LoVo (cell line): ENCODE measurements at regions not wholly inside any gene's neighbourhood (a gene's known extent, or its start where the extent isn't known, plus 50 kb on each side); places are given as distances from the start of the nearest gene placed in this dataset.

ENCODE experiments used
- DNase-seq: peaks from one replicate; pipeline ENCODE4 v3.0.0-alpha.2; 2016; ENCODE audit warnings: low spot score

- no peak for DNase-seq
Observed at GRCh38 chr20:6562111-6562510, 205.4 kb upstream of the BMP2 start.

- peak; percentile 5 for DNase-seq
Observed at GRCh38 chr20:6560978-6561377, 206.5 kb upstream of the BMP2 start.

GRCh38 chr20:6559791-6560190 is 207.7 kb upstream of the BMP2 start:
- no peak for DNase-seq

- no peak for DNase-seq
Observed at GRCh38 chr20:6558341-6558740, 209.1 kb upstream of the BMP2 start.

- no peak for DNase-seq
Observed at GRCh38 chr20:6533761-6534479, 233.6 kb upstream of the BMP2 start.

- DNase-seq, result no peak
Observed at GRCh38 chr20:6533351-6533750, 234.1 kb upstream of the BMP2 start.

- no peak for DNase-seq
Observed at GRCh38 chr20:6530779-6531315, 236.6 kb upstream of the BMP2 start.

GRCh38 chr20:6530254-6530653 is 237.2 kb upstream of the BMP2 start:
- no peak for DNase-seq

- DNase-seq, result no peak
Observed at GRCh38 chr20:6525447-6526303, 241.8 kb upstream of the BMP2 start.

- no peak for DNase-seq
Observed at GRCh38 chr20:6524305-6524704, 243.2 kb upstream of the BMP2 start.

GRCh38 chr20:6519556-6519955 is 247.9 kb upstream of the BMP2 start:
- peak; percentile 12 for DNase-seq

GRCh38 chr20:6515261-6515660 is 252.2 kb upstream of the BMP2 start:
- no peak for DNase-seq

GRCh38 chr20:6513599-6513998 is 253.9 kb upstream of the BMP2 start:
- no peak for DNase-seq

- no peak for DNase-seq
Observed at GRCh38 chr20:6509374-6509773, 258.1 kb upstream of the BMP2 start.

- no peak for DNase-seq
Observed at GRCh38 chr20:6506906-6507305, 260.6 kb upstream of the BMP2 start.

- no peak for DNase-seq
Observed at GRCh38 chr20:6504826-6505225, 262.7 kb upstream of the BMP2 start.

GRCh38 chr20:6504179-6504578 is 263.3 kb upstream of the BMP2 start:
- DNase-seq, result no peak

GRCh38 chr20:6502999-6503398 is 264.5 kb upstream of the BMP2 start:
- DNase-seq, result no peak

GRCh38 chr20:6502219-6502618 is 265.3 kb upstream of the BMP2 start:
- no peak for DNase-seq

- DNase-seq, result peak; percentile 23
Observed at GRCh38 chr20:6501061-6501460, 266.4 kb upstream of the BMP2 start.

- DNase-seq, result no peak
Observed at GRCh38 chr20:6499566-6499965, 267.9 kb upstream of the BMP2 start.

GRCh38 chr20:6496874-6497273 is 270.6 kb upstream of the BMP2 start:
- no peak for DNase-seq

- DNase-seq, result no peak
Observed at GRCh38 chr20:6495907-6496306, 271.6 kb upstream of the BMP2 start.
